Heart right ventricle (tissue), 16 donors: ENCODE measurements at regions not wholly inside any gene's neighbourhood (a gene's known extent, or its start where the extent isn't known, plus 50 kb on each side); places are given as distances from the start of the nearest gene placed in this dataset.
A peak's percentile ranks its signal among the peaks of the same experiment; 100 is the strongest.

Source experiments
- ATAC-seq, 8 donors: fragments of 200-7000 bp; cut with Tn5 transposase; one replicate each; pipeline ENCODE4 v1.9.1; 2020; ENCODE audit warnings: mild to moderate bottlenecking in 8 of 8, moderate library complexity in 8 of 8, moderate number of reproducible peaks in 1 of 8
- DNase-seq, 2 donors: peaks; one replicate each; pipeline ENCODE4 v3.0.0-alpha.2; 2020
- H3K27ac ChIP-seq, 10 donors: fragments of 200-600 bp; sonication (generic) in 2 of 10; one replicate each; pipeline versions ENCODE4 v1.5.0 to v1.8.0; 2020 to 2022; ENCODE audit warnings: mild to moderate bottlenecking in 3 of 10
- H3K27me3 ChIP-seq, 7 donors: fragments of 200-600 bp; one replicate each; pipeline ENCODE4 v1.8.0; 2021 to 2022; ENCODE audit warnings: mild to moderate bottlenecking in 2 of 7
- H3K36me3 ChIP-seq, 9 donors: fragments of 200-600 bp; sonication (generic) in 1 of 9; one replicate each; pipeline versions ENCODE4 v1.5.0 to v1.8.0; 2020 to 2022; ENCODE audit warnings: mild to moderate bottlenecking in 2 of 9
- H3K4me1 ChIP-seq, 9 donors: fragments of 200-600 bp; sonication (generic) in 1 of 9; one replicate each; pipeline versions ENCODE4 v1.5.0 to v1.8.0; 2020 to 2022; ENCODE audit warnings: mild to moderate bottlenecking in 4 of 9
- H3K4me3 ChIP-seq, 10 donors: fragments of 200-600 bp; sonication (generic) in 2 of 10; one replicate each; pipeline versions ENCODE4 v1.5.0 to v1.8.0; 2020 to 2022; ENCODE audit warnings: mild to moderate bottlenecking in 7 of 10, moderate library complexity in 2 of 10
- H3K9me3 ChIP-seq, 11 donors: fragments of 200-600 bp in 10 of 11; sonication (generic) in 2 of 11; one replicate each; pipeline versions ENCODE4 v1.5.0 to v1.8.0; 2013 to 2022; ENCODE audit warnings: mild to moderate bottlenecking in 2 of 11, control low read depth in 1 of 11, moderate library complexity in 1 of 11
- WGBS, 2 donors: extraction: QIAGEN DNeasy Blood & Tissue Kit; methylation state at CpG; one replicate each; pipeline ENCODE4 v1.1.7; 2013; ENCODE audit warnings: inconsistent platforms in 1 of 2; 5-methylcytosine and 5-hydroxymethylcytosine counted together
- intact Hi-C, 10 donors: fragments of 100-400 bp; cut with DNase I; formaldehyde crosslinking; loops; one replicate each; pipeline versions ENCODE4 v1.11.1 to v1.14.2; 2022
- TF ChIP-seq, protein P1 (sequence below), 9 donors: fragments of 200-600 bp; sonication (generic) in 2 of 9; IDR thresholded peaks; one replicate each; pipeline versions ENCODE4 v1.5.0 to v1.8.0; 2021 to 2022; ENCODE audit warnings: antibody characterized with exemption in 9 of 9, mild to moderate bottlenecking in 5 of 9, moderate library complexity in 1 of 9
- donor health status: Arrhythmogenic right ventricular cardiomyopathy.
- donor health status: ischemic (EF 13 %, LVEDD 7.1; RV severe dilation, severe dysfunction).
- donor health status: healthy with polysubstance abuse.
- donor health status: DM: no; HTN: yes; CAD: no.
- donor health status: DM: no; HTN: no; CAD: no.
- donor health status: ischemic (EF 25% LVEDD 6.9; RV normal size, moderate dysfunction).
- donor health status: ischemic (EF 25% LVEDD 5.7; RV mildly dilated, moderate dysfunction).
- donor health status: healthy.
- donor health status: DM: yes; HTN: yes; CAD: no.
- donor health status: Ischemic cardiomyopathy.
- donor health status: ischemic (EF 35%, LVEDD 5.7; RV mildly dilated, moderate dysfunction).
- donor health status: nonischemic (EF 11% LVEDD 7.7; RV severe dilation, severe dysfunction).
- donor health status: DM: yes; HTN: yes; CAD: no.
- donor health status: PGD.
- donor health status: ischemic (EF 29% LVEDD 5.4; RV normal size, mild dysfunction).
- donor health status: nonischemic (EF 23%, LVEDD 6.1; RV moderate dilation, normal function).

DNA sequence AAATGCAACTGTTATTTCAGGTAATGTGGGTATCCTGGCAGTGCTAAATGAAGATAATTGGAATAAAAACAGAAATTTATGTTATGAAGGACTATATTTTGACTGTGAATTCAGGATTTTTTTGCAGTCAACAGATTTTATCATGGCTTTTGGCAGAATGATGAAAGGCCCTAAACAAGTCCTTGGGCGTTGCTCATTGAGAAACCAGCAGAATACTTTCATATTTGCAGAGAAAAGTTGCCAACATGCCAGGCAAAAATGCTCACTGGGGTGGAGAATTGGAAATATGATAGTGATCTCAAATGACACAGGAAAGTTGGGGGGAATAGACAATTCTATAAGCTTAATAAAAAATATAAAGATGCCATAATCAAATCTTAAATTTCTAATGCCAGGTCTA, 121.1 kb downstream of the GPR85 start:
- no peak overlapping the region for H3K27ac ChIP-seq
- TF ChIP-seq, protein P1, sequence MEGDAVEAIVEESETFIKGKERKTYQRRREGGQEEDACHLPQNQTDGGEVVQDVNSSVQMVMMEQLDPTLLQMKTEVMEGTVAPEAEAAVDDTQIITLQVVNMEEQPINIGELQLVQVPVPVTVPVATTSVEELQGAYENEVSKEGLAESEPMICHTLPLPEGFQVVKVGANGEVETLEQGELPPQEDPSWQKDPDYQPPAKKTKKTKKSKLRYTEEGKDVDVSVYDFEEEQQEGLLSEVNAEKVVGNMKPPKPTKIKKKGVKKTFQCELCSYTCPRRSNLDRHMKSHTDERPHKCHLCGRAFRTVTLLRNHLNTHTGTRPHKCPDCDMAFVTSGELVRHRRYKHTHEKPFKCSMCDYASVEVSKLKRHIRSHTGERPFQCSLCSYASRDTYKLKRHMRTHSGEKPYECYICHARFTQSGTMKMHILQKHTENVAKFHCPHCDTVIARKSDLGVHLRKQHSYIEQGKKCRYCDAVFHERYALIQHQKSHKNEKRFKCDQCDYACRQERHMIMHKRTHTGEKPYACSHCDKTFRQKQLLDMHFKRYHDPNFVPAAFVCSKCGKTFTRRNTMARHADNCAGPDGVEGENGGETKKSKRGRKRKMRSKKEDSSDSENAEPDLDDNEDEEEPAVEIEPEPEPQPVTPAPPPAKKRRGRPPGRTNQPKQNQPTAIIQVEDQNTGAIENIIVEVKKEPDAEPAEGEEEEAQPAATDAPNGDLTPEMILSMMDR (IDR thresholded peaks at IDR 0.05): no peak
- 32 to 49% methylated on average over 1 of the region's 1 CpG for WGBS, 2 donors

DNA sequence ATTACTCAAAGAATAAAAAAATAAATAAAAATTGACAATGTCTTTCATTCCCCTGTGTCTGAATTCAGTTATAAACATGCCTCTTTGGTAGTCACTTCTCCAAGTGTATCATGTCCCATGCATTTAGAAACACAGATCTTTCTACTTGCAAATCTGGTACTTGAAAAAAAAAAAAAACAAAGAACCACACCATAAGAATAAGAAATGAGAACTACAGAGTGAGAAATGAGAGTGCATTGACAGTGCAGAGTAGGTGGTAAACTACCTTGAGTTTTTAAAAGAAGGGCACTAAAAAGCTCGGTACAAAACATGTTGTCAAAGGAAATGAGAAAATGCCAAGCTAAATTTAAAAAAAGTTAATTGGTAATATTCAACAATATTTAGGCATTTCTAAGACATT, 123.0 kb downstream of the GPR85 start:
- Histone ChIP-seq H3K4me1 (peaks cover 0 to 14% (median 0%) of the 10 kb centered on the region in 9 donors), H3K36me3 (no peaks in the 10 kb centered on the region), H3K4me3 (no peak overlapping the region), H3K27me3 (no peaks in the 10 kb centered on the region), H3K27ac (peak overlapping the region in 4 of 10 donors; percentile 14 to 47 (median 26)), H3K9me3 (peaks cover 0 to 6% (median 0%) of the 10 kb centered on the region in 11 donors)
- TF ChIP-seq, protein P1 (IDR thresholded peaks at IDR 0.05): no peak
- ATAC-seq: no peak
- no peak for DNase-seq
- intact Hi-C loops: loop anchor here in 1 of 10 donors (10.0 kb wide), 1 partner anchor 101 kb away; no protein-coding TSS in a partner anchor
- WGBS, 2 donors: 69 to 72% methylated on average over 1 of the region's 1 CpG

More for the DNA sequence above, 121.1 kb downstream of the GPR85 start:
- H3K36me3 ChIP-seq: no peaks in the 10 kb centered on the region
- intact Hi-C loops: loop anchor here in 1 of 10 donors (10.0 kb wide), 1 partner anchor 99 kb away; no protein-coding TSS in a partner anchor
- no peak overlapping the region for H3K4me3 ChIP-seq
- peaks cover 0 to under 1% (median 0%) of the 10 kb centered on the region in 11 donors for H3K9me3 ChIP-seq
- ATAC-seq: no peak
- DNase-seq: no peak
- no peaks in the 10 kb centered on the region for H3K27me3 ChIP-seq
- peaks cover 0 to 14% (median 0%) of the 10 kb centered on the region in 9 donors for H3K4me1 ChIP-seq

DNA sequence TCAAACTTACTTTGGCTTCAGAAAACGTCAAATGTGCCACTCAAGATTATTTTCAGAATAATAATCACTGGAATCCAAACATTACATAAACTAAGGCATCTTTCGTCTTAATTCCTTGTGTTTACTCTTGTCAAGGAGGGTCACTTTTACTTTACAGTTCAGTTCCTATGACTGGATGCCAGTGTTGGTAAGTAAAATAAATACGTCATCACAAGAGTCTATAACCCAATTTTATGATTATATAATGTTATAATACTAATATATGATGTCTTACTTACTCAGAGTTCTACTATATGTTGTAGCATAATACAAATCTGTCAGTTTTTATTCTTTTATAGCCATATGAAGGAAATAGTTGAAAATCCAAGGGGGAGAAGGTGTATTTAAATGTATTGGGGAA, 123.8 kb downstream of the GPR85 start:
- peak overlapping the region in 2 of 10 donors; percentile 14 to 47 for H3K27ac ChIP-seq

GRCh38 chr7:112959276-112959675, 127.4 kb downstream of the GPR85 start:
- intact Hi-C loops: no loop called here
- no peak for DNase-seq
- Histone ChIP-seq H3K4me1 (peaks cover 0 to 12% (median 0%) of the 10 kb centered on the region in 9 donors), H3K4me3 (no peak overlapping the region), H3K9me3 (peaks cover 0 to 6% (median 0%) of the 10 kb centered on the region in 11 donors), H3K36me3 (peaks cover 0 to 10% (median 0%) of the 10 kb centered on the region in 9 donors), H3K27me3 (no peaks in the 10 kb centered on the region), H3K27ac (no peak overlapping the region)
- ATAC-seq: no peak
- TF ChIP-seq, protein P1 (IDR thresholded peaks at IDR 0.05): no peak

More for the DNA sequence above, 123.8 kb downstream of the GPR85 start:
- Histone ChIP-seq H3K4me1 (peaks cover 0 to 14% (median 0%) of the 10 kb centered on the region in 9 donors), H3K9me3 (peaks cover 0 to 6% (median 0%) of the 10 kb centered on the region in 11 donors), H3K36me3 (no peaks in the 10 kb centered on the region), H3K4me3 (no peak overlapping the region), H3K27me3 (no peaks in the 10 kb centered on the region)
- DNase-seq (no peak), ATAC-seq (no peak)
- TF ChIP-seq, protein P1 (IDR thresholded peaks at IDR 0.05): no peak
- WGBS, 2 donors: 75% methylated on average over 3 of the region's 3 CpGs
- intact Hi-C loops: loop anchor here in 1 of 10 donors (10.0 kb wide), 1 partner anchor 102 kb away; no protein-coding TSS in a partner anchor
